ENCODE measurements at regions not wholly inside any gene's neighbourhood (a gene's known extent, or its start where the extent isn't known, plus 50 kb on each side); places are given as distances from the start of the nearest gene placed in this dataset.

DNA sequence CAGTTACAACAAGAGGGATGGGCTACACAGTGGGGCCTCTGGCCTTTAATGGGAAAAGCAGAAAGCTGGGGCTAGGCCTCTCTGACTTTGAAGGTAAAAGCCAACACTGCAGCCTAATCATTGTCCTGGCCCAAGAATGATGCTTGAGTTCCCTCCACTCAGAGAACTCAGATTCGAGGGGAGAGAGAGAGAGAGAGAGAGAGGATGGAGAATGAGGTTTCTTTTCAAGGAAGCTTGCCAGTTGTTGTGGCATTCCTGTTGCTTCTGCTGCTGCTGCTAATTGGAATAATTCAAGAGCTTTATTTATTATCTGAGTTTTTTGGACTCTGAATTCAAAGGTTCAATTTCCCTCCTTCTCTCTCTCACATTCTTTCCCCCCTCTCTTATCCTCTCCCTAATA is 144.6 kb upstream of the IRX6 start:
- TF ChIP-seq, protein P1, sequence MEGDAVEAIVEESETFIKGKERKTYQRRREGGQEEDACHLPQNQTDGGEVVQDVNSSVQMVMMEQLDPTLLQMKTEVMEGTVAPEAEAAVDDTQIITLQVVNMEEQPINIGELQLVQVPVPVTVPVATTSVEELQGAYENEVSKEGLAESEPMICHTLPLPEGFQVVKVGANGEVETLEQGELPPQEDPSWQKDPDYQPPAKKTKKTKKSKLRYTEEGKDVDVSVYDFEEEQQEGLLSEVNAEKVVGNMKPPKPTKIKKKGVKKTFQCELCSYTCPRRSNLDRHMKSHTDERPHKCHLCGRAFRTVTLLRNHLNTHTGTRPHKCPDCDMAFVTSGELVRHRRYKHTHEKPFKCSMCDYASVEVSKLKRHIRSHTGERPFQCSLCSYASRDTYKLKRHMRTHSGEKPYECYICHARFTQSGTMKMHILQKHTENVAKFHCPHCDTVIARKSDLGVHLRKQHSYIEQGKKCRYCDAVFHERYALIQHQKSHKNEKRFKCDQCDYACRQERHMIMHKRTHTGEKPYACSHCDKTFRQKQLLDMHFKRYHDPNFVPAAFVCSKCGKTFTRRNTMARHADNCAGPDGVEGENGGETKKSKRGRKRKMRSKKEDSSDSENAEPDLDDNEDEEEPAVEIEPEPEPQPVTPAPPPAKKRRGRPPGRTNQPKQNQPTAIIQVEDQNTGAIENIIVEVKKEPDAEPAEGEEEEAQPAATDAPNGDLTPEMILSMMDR (IDR thresholded peaks at IDR 0.05; ENCODE audit: low read depth, low read length) = no peak
- TF ChIP-seq, protein P2, sequence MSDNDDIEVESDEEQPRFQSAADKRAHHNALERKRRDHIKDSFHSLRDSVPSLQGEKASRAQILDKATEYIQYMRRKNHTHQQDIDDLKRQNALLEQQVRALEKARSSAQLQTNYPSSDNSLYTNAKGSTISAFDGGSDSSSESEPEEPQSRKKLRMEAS (IDR thresholded peaks at IDR 0.05; ENCODE audit: low read depth, low read length) = no peak
- no peak for TF ChIP-seq POLR2A (IDR thresholded peaks at IDR 0.05; ENCODE audit: extremely low read depth, insufficient read length)

All from NB4 (cell line).